ENCODE measurements at regions not wholly inside any gene's neighbourhood (a gene's known extent, or its start where the extent isn't known, plus 50 kb on each side); places are given as distances from the start of the nearest gene placed in this dataset.

GRCh38 chr20:20972490-20972889, 133.7 kb downstream of the LINC00237 start:
- Histone ChIP-seq H3K18ac (ENCODE audit: low read depth in 1 of 2, low read length in 2 of 2) (no peak overlapping the region), H2BK15ac (ENCODE audit: low read depth, poor library complexity, severe bottlenecking) (no peak overlapping the region), H3K23ac (ENCODE audit: low read length in 2 of 2) (no peak overlapping the region), H4K8ac (ENCODE audit: low read length) (no peak overlapping the region), H2BK12ac (ENCODE audit: low read length in 2 of 2) (no peak overlapping the region), H3K36me3 (ENCODE audit: control insufficient read depth in 1 of 2, insufficient read depth in 2 of 2, low read depth in 1 of 2, low read length in 2 of 2) (no peaks in the 10 kb centered on the region), H3K4me3 (ENCODE audit: insufficient read depth in 1 of 2, low read depth in 1 of 2, low read length in 2 of 2) (no peak overlapping the region), H3K9ac (ENCODE audit: low read length) (no peak overlapping the region), H4K91ac (ENCODE audit: low read length) (no peak overlapping the region), H3K79me1 (replicated peaks; ENCODE audit: low read length, poor library complexity, severe bottlenecking) (no peaks in the 10 kb centered on the region), H2BK120ac (ENCODE audit: low read depth, low read length) (no peak overlapping the region), H2BK5ac (ENCODE audit: low read depth, low read length, poor library complexity, severe bottlenecking) (no peak overlapping the region), H3K27ac (ENCODE audit: low read length, poor library complexity, severe bottlenecking) (no peak overlapping the region), H3K4me1 (ENCODE audit: control insufficient read depth, insufficient read depth, low read depth, low read length) (no peaks in the 10 kb centered on the region), H3K4me2 (ENCODE audit: low read length, poor library complexity, severe bottlenecking) (no peak overlapping the region), H2AK5ac (ENCODE audit: low read length, severe bottlenecking) (no peak overlapping the region), H3K9me3 (ENCODE audit: control insufficient read depth, low read length) (no peaks in the 10 kb centered on the region), H3K4ac (ENCODE audit: low read depth in 1 of 2, low read length in 2 of 2) (no peak overlapping the region), H3K14ac (ENCODE audit: low read length in 2 of 2) (no peak overlapping the region), H2AFZ (ENCODE audit: low read depth, low read length) (no peak overlapping the region), H3K27me3 (ENCODE audit: control insufficient read depth in 1 of 2, insufficient read depth in 1 of 2, low read length in 2 of 2) (no peaks in the 10 kb centered on the region)
- 73% methylated on average over 1 of the region's 1 CpG for WGBS
- DNase-seq: no peak

- Histone ChIP-seq H3K4ac (ENCODE audit: low read depth in 1 of 2, low read length in 2 of 2) (no peak overlapping the region), H2BK12ac (ENCODE audit: low read length in 2 of 2) (no peak overlapping the region), H2BK120ac (ENCODE audit: low read depth, low read length) (no peak overlapping the region), H3K9ac (ENCODE audit: low read length) (no peak overlapping the region), H3K4me2 (ENCODE audit: low read length, poor library complexity, severe bottlenecking) (no peak overlapping the region), H3K23ac (ENCODE audit: low read length in 2 of 2) (no peak overlapping the region), H2BK15ac (ENCODE audit: low read depth, poor library complexity, severe bottlenecking) (no peak overlapping the region), H3K14ac (ENCODE audit: low read length in 2 of 2) (no peak overlapping the region), H4K91ac (ENCODE audit: low read length) (no peak overlapping the region), H3K18ac (ENCODE audit: low read depth in 1 of 2, low read length in 2 of 2) (no peak overlapping the region), H4K8ac (ENCODE audit: low read length) (no peak overlapping the region), H2BK5ac (ENCODE audit: low read depth, low read length, poor library complexity, severe bottlenecking) (no peak overlapping the region), H2AK5ac (ENCODE audit: low read length, severe bottlenecking) (no peak overlapping the region), H3K27me3 (ENCODE audit: control insufficient read depth in 1 of 2, insufficient read depth in 1 of 2, low read length in 2 of 2) (no peaks in the 10 kb centered on the region), H3K36me3 (ENCODE audit: control insufficient read depth in 1 of 2, insufficient read depth in 2 of 2, low read depth in 1 of 2, low read length in 2 of 2) (no peaks in the 10 kb centered on the region), H3K4me1 (ENCODE audit: control insufficient read depth, insufficient read depth, low read depth, low read length) (no peaks in the 10 kb centered on the region), H3K27ac (ENCODE audit: low read length, poor library complexity, severe bottlenecking) (no peak overlapping the region), H3K9me3 (ENCODE audit: control insufficient read depth, low read length) (no peaks in the 10 kb centered on the region), H2AFZ (ENCODE audit: low read depth, low read length) (no peak overlapping the region), H3K4me3 (ENCODE audit: insufficient read depth in 1 of 2, low read depth in 1 of 2, low read length in 2 of 2) (no peak overlapping the region), H3K79me1 (replicated peaks; ENCODE audit: low read length, poor library complexity, severe bottlenecking) (no peaks in the 10 kb centered on the region)
- DNase-seq: no peak
- 90% methylated on average over 5 of the region's 6 CpGs for WGBS
These were observed 134.3 kb downstream of the LINC00237 start for GRCh38 chr20:20971810-20972209.

- Histone ChIP-seq H3K36me3 (ENCODE audit: control insufficient read depth in 1 of 2, insufficient read depth in 2 of 2, low read depth in 1 of 2, low read length in 2 of 2) (no peaks in the 10 kb centered on the region), H3K9ac (ENCODE audit: low read length) (no peak overlapping the region), H2BK15ac (ENCODE audit: low read depth, poor library complexity, severe bottlenecking) (no peak overlapping the region), H2BK5ac (ENCODE audit: low read depth, low read length, poor library complexity, severe bottlenecking) (no peak overlapping the region), H2BK120ac (ENCODE audit: low read depth, low read length) (no peak overlapping the region), H3K4me1 (ENCODE audit: control insufficient read depth, insufficient read depth, low read depth, low read length) (no peaks in the 10 kb centered on the region), H4K91ac (ENCODE audit: low read length) (no peak overlapping the region), H2AK5ac (ENCODE audit: low read length, severe bottlenecking) (no peak overlapping the region), H2BK12ac (ENCODE audit: low read length in 2 of 2) (no peak overlapping the region), H3K14ac (ENCODE audit: low read length in 2 of 2) (no peak overlapping the region), H2AFZ (ENCODE audit: low read depth, low read length) (no peak overlapping the region), H3K9me3 (ENCODE audit: control insufficient read depth, low read length) (no peaks in the 10 kb centered on the region), H3K27me3 (ENCODE audit: control insufficient read depth in 1 of 2, insufficient read depth in 1 of 2, low read length in 2 of 2) (no peaks in the 10 kb centered on the region), H3K4me2 (ENCODE audit: low read length, poor library complexity, severe bottlenecking) (no peak overlapping the region), H3K4me3 (ENCODE audit: insufficient read depth in 1 of 2, low read depth in 1 of 2, low read length in 2 of 2) (no peak overlapping the region), H3K79me1 (replicated peaks; ENCODE audit: low read length, poor library complexity, severe bottlenecking) (no peaks in the 10 kb centered on the region), H3K4ac (ENCODE audit: low read depth in 1 of 2, low read length in 2 of 2) (no peak overlapping the region), H4K8ac (ENCODE audit: low read length) (no peak overlapping the region), H3K18ac (ENCODE audit: low read depth in 1 of 2, low read length in 2 of 2) (no peak overlapping the region), H3K27ac (ENCODE audit: low read length, poor library complexity, severe bottlenecking) (no peak overlapping the region), H3K23ac (ENCODE audit: low read length in 2 of 2) (no peak overlapping the region)
- no peak for DNase-seq
- WGBS: 48% methylated on average over 3 of the region's 3 CpGs
These were observed 135.3 kb downstream of the LINC00237 start for GRCh38 chr20:20970841-20971240.

- Histone ChIP-seq H3K4me1 (ENCODE audit: control insufficient read depth, insufficient read depth, low read depth, low read length) (no peaks in the 10 kb centered on the region), H3K4me2 (ENCODE audit: low read length, poor library complexity, severe bottlenecking) (no peak overlapping the region), H4K91ac (ENCODE audit: low read length) (no peak overlapping the region), H2BK15ac (ENCODE audit: low read depth, poor library complexity, severe bottlenecking) (no peak overlapping the region), H2BK12ac (ENCODE audit: low read length in 2 of 2) (no peak overlapping the region), H2AFZ (ENCODE audit: low read depth, low read length) (no peak overlapping the region), H3K9ac (ENCODE audit: low read length) (no peak overlapping the region), H4K8ac (ENCODE audit: low read length) (no peak overlapping the region), H3K79me1 (replicated peaks; ENCODE audit: low read length, poor library complexity, severe bottlenecking) (no peaks in the 10 kb centered on the region), H3K14ac (ENCODE audit: low read length in 2 of 2) (no peak overlapping the region), H3K4me3 (ENCODE audit: insufficient read depth in 1 of 2, low read depth in 1 of 2, low read length in 2 of 2) (no peak overlapping the region), H3K27ac (ENCODE audit: low read length, poor library complexity, severe bottlenecking) (no peak overlapping the region), H3K4ac (ENCODE audit: low read depth in 1 of 2, low read length in 2 of 2) (no peak overlapping the region), H2BK120ac (ENCODE audit: low read depth, low read length) (no peak overlapping the region), H3K27me3 (ENCODE audit: control insufficient read depth in 1 of 2, insufficient read depth in 1 of 2, low read length in 2 of 2) (no peaks in the 10 kb centered on the region), H3K36me3 (ENCODE audit: control insufficient read depth in 1 of 2, insufficient read depth in 2 of 2, low read depth in 1 of 2, low read length in 2 of 2) (no peaks in the 10 kb centered on the region), H3K23ac (ENCODE audit: low read length in 2 of 2) (no peak overlapping the region), H3K18ac (ENCODE audit: low read depth in 1 of 2, low read length in 2 of 2) (no peak overlapping the region), H2BK5ac (ENCODE audit: low read depth, low read length, poor library complexity, severe bottlenecking) (no peak overlapping the region), H2AK5ac (ENCODE audit: low read length, severe bottlenecking) (no peak overlapping the region), H3K9me3 (ENCODE audit: control insufficient read depth, low read length) (no peaks in the 10 kb centered on the region)
- DNase-seq: no peak
- 78% methylated on average over 11 of the region's 13 CpGs for WGBS
These were observed 136.4 kb downstream of the LINC00237 start for GRCh38 chr20:20969701-20970280.

Measured in mesenchymal stem cell (in vitro differentiated cells and primary cell).